ENCODE measurements at regions not wholly inside any gene's neighbourhood (a gene's known extent, or its start where the extent isn't known, plus 50 kb on each side); places are given as distances from the start of the nearest gene placed in this dataset.

- TF ChIP-seq FOXA2 (IDR thresholded peaks at IDR 0.05) (no peak), TAF1 (conservative IDR thresholded peaks at IDR 0.05) (no peak), RXRA (IDR thresholded peaks at IDR 0.05) (no peak), NR2F2 (IDR thresholded peaks at IDR 0.05) (no peak), MAX (IDR thresholded peaks at IDR 0.05) (no peak), CTCF (IDR thresholded peaks at IDR 0.05; ENCODE audit: low read depth, low read length, missing input control) (no peak), RAD21 (IDR thresholded peaks at IDR 0.05) (no peak), SP1 (IDR thresholded peaks at IDR 0.05) (no peak), GABPA (IDR thresholded peaks at IDR 0.05 in 1 of 2, conservative IDR thresholded peaks at IDR 0.05 in 1 of 2) (no peak), FOXA1 (IDR thresholded peaks at IDR 0.05) (no peak)
- no peak overlapping the region for H3K9ac ChIP-seq (ENCODE audit: low read depth in 1 of 2, low read length in 2 of 2)
- no peak overlapping the region for H3K27ac ChIP-seq (ENCODE audit: low read depth in 1 of 2, low read length in 2 of 2)
- H3K27me3 ChIP-seq (ENCODE audit: control insufficient read depth in 4 of 4, insufficient read depth in 4 of 4, low read length in 3 of 4): no peaks in the 10 kb centered on the region
- H3K36me3 ChIP-seq (ENCODE audit: control insufficient read depth in 4 of 4, insufficient read depth in 3 of 4, low read depth in 1 of 4, low read length in 3 of 4): no peaks in the 10 kb centered on the region
- H3K4me1 ChIP-seq (ENCODE audit: control insufficient read depth in 4 of 4, insufficient read depth in 4 of 4, low read length in 3 of 4): no peaks in the 10 kb centered on the region
- WGBS: 86% methylated on average over 3 of the region's 3 CpGs
- no peaks in the 10 kb centered on the region for H3K9me3 ChIP-seq (ENCODE audit: control insufficient read depth in 4 of 4, low read length in 3 of 4)
- no peak for DNase-seq (ENCODE audit: low spot score)
- no peak overlapping the region for H3K4me3 ChIP-seq (ENCODE audit: low read depth in 1 of 3, low read length in 3 of 3)
Measured at GRCh38 chr10:43715334-43715733, 66.7 kb upstream of the ZNF32 start.

GRCh38 chr10:43712821-43713584 lies 64.3 kb upstream of the ZNF32 start:
- H3K27me3 ChIP-seq (ENCODE audit: control insufficient read depth in 4 of 4, insufficient read depth in 4 of 4, low read length in 3 of 4): no peaks in the 10 kb centered on the region
- H3K9me3 ChIP-seq (ENCODE audit: control insufficient read depth in 4 of 4, low read length in 3 of 4): no peaks in the 10 kb centered on the region
- no peaks in the 10 kb centered on the region for H3K36me3 ChIP-seq (ENCODE audit: control insufficient read depth in 4 of 4, insufficient read depth in 3 of 4, low read depth in 1 of 4, low read length in 3 of 4)
- H3K9ac ChIP-seq (ENCODE audit: low read depth in 1 of 2, low read length in 2 of 2): no peak overlapping the region
- WGBS: 83% methylated on average over 10 of the region's 10 CpGs
- no peak overlapping the region for H3K27ac ChIP-seq (ENCODE audit: low read depth in 1 of 2, low read length in 2 of 2)
- H3K4me1 ChIP-seq (ENCODE audit: control insufficient read depth in 4 of 4, insufficient read depth in 4 of 4, low read length in 3 of 4): peaks cover 0 to 1% (median 0%) of the 10 kb centered on the region in 4 donors
- TF ChIP-seq EGR1 (IDR thresholded peaks at IDR 0.05; ENCODE audit: low read depth in 2 of 2): no peak
- TF ChIP-seq RAD21 (IDR thresholded peaks at IDR 0.05): no peak
- no peak for TF ChIP-seq RXRA (IDR thresholded peaks at IDR 0.05)
- no peak for TF ChIP-seq ATF3 (IDR thresholded peaks at IDR 0.05)
- TF ChIP-seq ZBTB33 (IDR thresholded peaks at IDR 0.05): no peak
- DNase-seq (ENCODE audit: low spot score): no peak
- no peak overlapping the region for H3K4me3 ChIP-seq (ENCODE audit: low read depth in 1 of 3, low read length in 3 of 3)

Data from liver (tissue), 8 donors.